Keratinocyte (primary cell): ENCODE measurements at regions not wholly inside any gene's neighbourhood (a gene's known extent, or its start where the extent isn't known, plus 50 kb on each side); places are given as distances from the start of the nearest gene placed in this dataset.

Experiments used
- DNase-seq: peaks from one replicate; pipeline ENCODE4 v3.0.0-alpha.2; 2011; ENCODE audit warnings: low read depth, missing footprints, low spot score
- FAIRE-seq: peaks from 2 replicates; lab custom pipeline; 2011; peaks lifted over from hg19 to GRCh38; lab: Jason Lieb, UNC
- H2AFZ ChIP-seq: 2 replicates; pipeline ENCODE4 v1.6.0; 2012; ENCODE audit warnings: low read length, control low read depth, inconsistent platforms; ENCODE audit not compliant: control insufficient read depth
- H3K27ac ChIP-seq: 2 replicates; pipeline ENCODE4 v1.5.1; 2011; ENCODE audit warnings: low read length; ENCODE audit not compliant: control insufficient read depth, insufficient read depth
- H3K27me3 ChIP-seq: 3 replicates; pipeline ENCODE4 v1.6.0; 2011; ENCODE audit warnings: low read length; ENCODE audit not compliant: control insufficient read depth, insufficient read depth; ENCODE audit errors: extremely low read depth
- H3K36me3 ChIP-seq, 2 experiments: 2 replicates in 1 of 2; 3 replicates in 1 of 2; pipeline ENCODE4 v1.5.1; 2011; ENCODE audit warnings: low read length in 2 of 2, mild to moderate bottlenecking in 1 of 2; ENCODE audit not compliant: control insufficient read depth in 2 of 2, insufficient read depth in 2 of 2; ENCODE audit errors: extremely low read depth in 1 of 2
- H3K4me1 ChIP-seq: 3 replicates; pipeline ENCODE4 v1.5.1; 2011; ENCODE audit warnings: low read length; ENCODE audit not compliant: control insufficient read depth, insufficient read depth; ENCODE audit errors: extremely low read depth
- H3K4me2 ChIP-seq: 3 replicates; pipeline ENCODE4 v1.6.0; 2011; ENCODE audit warnings: low read depth, low read length; ENCODE audit not compliant: control insufficient read depth, insufficient read depth; ENCODE audit errors: extremely low read depth
- H3K4me3 ChIP-seq, 3 experiments: fragments of 200-600 bp in 1 of 3; sonication (generic) in 1 of 3; 2 replicates in 2 of 3; 3 replicates in 1 of 3; pipeline ENCODE4 v1.5.1; 2011 to 2016; ENCODE audit warnings: low read length in 3 of 3, mild to moderate bottlenecking in 3 of 3, control low read depth in 2 of 3, inconsistent platforms in 1 of 3, low read depth in 1 of 3, mixed read lengths in 1 of 3, mixed run types in 1 of 3, moderate library complexity in 1 of 3; ENCODE audit not compliant: control insufficient read depth in 2 of 3, insufficient read depth in 2 of 3; ENCODE audit errors: extremely low read depth in 1 of 3
- H3K79me2 ChIP-seq: 2 replicates; pipeline ENCODE4 v1.6.0; 2012; ENCODE audit warnings: low read length; ENCODE audit not compliant: control insufficient read depth, insufficient read depth
- H3K9ac ChIP-seq: 3 replicates; pipeline ENCODE4 v1.6.0; 2011; ENCODE audit warnings: low read length; ENCODE audit not compliant: control insufficient read depth, insufficient read depth; ENCODE audit errors: extremely low read depth
- H3K9me1 ChIP-seq: 3 replicates; pipeline ENCODE4 v1.6.0; 2011; ENCODE audit warnings: low read length; ENCODE audit not compliant: control insufficient read depth, insufficient read depth; ENCODE audit errors: extremely low read depth
- H3K9me3 ChIP-seq: 2 replicates; pipeline ENCODE4 v1.5.1; 2012; ENCODE audit warnings: low read depth, low read length; ENCODE audit not compliant: control insufficient read depth
- H4K20me1 ChIP-seq: 3 replicates; pipeline ENCODE4 v1.6.0; 2011; ENCODE audit warnings: low read length; ENCODE audit not compliant: control insufficient read depth, insufficient read depth; ENCODE audit errors: extremely low read depth
- CTCF ChIP-seq, 3 experiments: IDR thresholded peaks in 1 of 3; conservative IDR thresholded peaks in 1 of 3; optimal IDR thresholded peaks in 1 of 3; 2 replicates in 2 of 3; 3 replicates in 1 of 3; pipeline versions ENCODE3 to v1.5.1; 2011; ENCODE audit warnings: low read length in 3 of 3, mild to moderate bottlenecking in 3 of 3, moderate library complexity in 2 of 3, control low read depth in 1 of 3, inconsistent platforms in 1 of 3; ENCODE audit not compliant: insufficient read depth in 2 of 3; ENCODE audit errors: extremely low read depth in 1 of 3
- EZH2 ChIP-seq: IDR thresholded peaks from one replicate; pipeline ENCODE4 v1.6.1; 2012; ENCODE audit warnings: inconsistent platforms, mild to moderate bottlenecking, low read length, moderate library complexity
- dilution Hi-C: fragments of 300-500 bp; cut with MboI; formaldehyde crosslinking; loops from one replicate; pipeline ENCODE4 v1.7.0; 2020; ENCODE audit warnings: low sequenced_read_pairs; ENCODE audit not compliant: extremely low pct_ligation_motif_present

- Histone ChIP-seq H3K4me2 (no peak overlapping the region), H3K4me1 (peaks cover 5% of the 10 kb centered on the region), H3K9ac (no peak overlapping the region), H3K9me3 (no peaks in the 10 kb centered on the region), H3K27ac (no peak overlapping the region), H3K4me3 (no peak overlapping the region), H3K36me3 (no peaks in the 10 kb centered on the region), H3K27me3 (no peaks in the 10 kb centered on the region), H3K9me1 (no peaks in the 10 kb centered on the region), H4K20me1 (no peaks in the 10 kb centered on the region), H3K79me2 (no peaks in the 10 kb centered on the region), H2AFZ (no peak overlapping the region)
- dilution Hi-C loops = no loop called here
- FAIRE-seq (no peak), DNase-seq (no peak)
- TF ChIP-seq CTCF (optimal IDR thresholded peaks at IDR 0.05 in 1 of 3, IDR thresholded peaks at IDR 0.05 in 1 of 3, conservative IDR thresholded peaks at IDR 0.05 in 1 of 3; ENCODE audit: extremely low read depth in 1 of 3, insufficient read depth in 2 of 3, low read length in 3 of 3) (no peak), EZH2 (no peak)
Observed at GRCh38 chr10:59582058-59582457, 127.6 kb downstream of the SLC16A9 start.

GRCh38 chr10:59580026-59580863, 129.4 kb downstream of the SLC16A9 start:
- no peak for TF ChIP-seq EZH2
- peak; percentile 33 to 43 (median 39) for TF ChIP-seq CTCF (optimal IDR thresholded peaks at IDR 0.05 in 1 of 3, IDR thresholded peaks at IDR 0.05 in 1 of 3, conservative IDR thresholded peaks at IDR 0.05 in 1 of 3; ENCODE audit: extremely low read depth in 1 of 3, insufficient read depth in 2 of 3, low read length in 3 of 3)
- H3K4me3 ChIP-seq = no peak overlapping the region
- H4K20me1 ChIP-seq = no peaks in the 10 kb centered on the region
- H3K27ac ChIP-seq = no peak overlapping the region
- H2AFZ ChIP-seq = no peak overlapping the region
- no peaks in the 10 kb centered on the region for H3K79me2 ChIP-seq
- no peak overlapping the region for H3K9ac ChIP-seq
- H3K4me2 ChIP-seq = no peak overlapping the region
- dilution Hi-C loops = no loop called here
- no peaks in the 10 kb centered on the region for H3K4me1 ChIP-seq
- FAIRE-seq = peak; percentile 74
- no peaks in the 10 kb centered on the region for H3K27me3 ChIP-seq
- H3K9me1 ChIP-seq = no peaks in the 10 kb centered on the region
- DNase-seq = no peak
- no peaks in the 10 kb centered on the region for H3K36me3 ChIP-seq
- H3K9me3 ChIP-seq = no peaks in the 10 kb centered on the region
